CD4-positive, alpha-beta T cell (primary cell): ENCODE measurements at regions not wholly inside any gene's neighbourhood (a gene's known extent, or its start where the extent isn't known, plus 50 kb on each side); places are given as distances from the start of the nearest gene placed in this dataset.

ENCODE experiments used
- ATAC-seq: fragments of 200-7000 bp; cut with Tn5 transposase; one replicate; pipeline ENCODE4 v1.10.0; 2022; ENCODE audit warnings: mild to moderate bottlenecking; ENCODE audit not compliant: poor library complexity
- CTCF ChIA-PET: fragments of 350-600 bp; sonication (Branson Sonifier 250); formaldehyde crosslinking; loops from one replicate; lab custom pipeline; 2021; ENCODE audit warnings: antibody characterized with exemption, inconsistent platforms; lab: Charles Lee
- POLR2A ChIA-PET: fragments of 350-600 bp; sonication (Branson Sonifier 250); formaldehyde crosslinking; loops from one replicate; lab custom pipeline; 2021; ENCODE audit warnings: antibody characterized with exemption, inconsistent platforms; lab: Charles Lee
- DNase-seq, 14 experiments: peaks; one replicate each; pipeline ENCODE4 v3.0.0-alpha.2; 2013 to 2020; ENCODE audit warnings: mixed read lengths in 2 of 14
- H3K27ac ChIP-seq, 2 donors: one replicate each; pipeline versions ENCODE4 v1.5.1 to v1.7.0; 2013; ENCODE audit warnings: low read length in 2 of 2, low read depth in 1 of 2, mild to moderate bottlenecking in 1 of 2
- H3K27me3 ChIP-seq, 2 experiments: 1 replicate in 1 of 2; 2 replicates in 1 of 2; pipeline versions ENCODE4 v1.6.1 to v1.7.0; 2013; ENCODE audit warnings: low read length in 2 of 2, control low read depth in 1 of 2, mild to moderate bottlenecking in 1 of 2, moderate library complexity in 1 of 2; ENCODE audit not compliant: insufficient read depth in 2 of 2, control insufficient read depth in 1 of 2
- H3K36me3 ChIP-seq: one replicate; pipeline ENCODE4 v1.6.1; 2013; ENCODE audit warnings: low read length, control low read depth; ENCODE audit not compliant: insufficient read depth
- H3K4me1 ChIP-seq: one replicate; pipeline ENCODE4 v1.6.1; 2013; ENCODE audit warnings: low read length, control low read depth; ENCODE audit not compliant: insufficient read depth
- H3K4me3 ChIP-seq: one replicate; pipeline ENCODE4 v1.5.1; 2013; ENCODE audit warnings: mild to moderate bottlenecking, low read length, moderate library complexity
- H3K9me3 ChIP-seq, 2 experiments: 1 replicate in 1 of 2; 2 replicates in 1 of 2; pipeline versions ENCODE4 v1.6.1 to v1.7.0; 2013; ENCODE audit warnings: low read length in 2 of 2, mild to moderate bottlenecking in 2 of 2, control low read depth in 1 of 2, moderate library complexity in 1 of 2; ENCODE audit not compliant: control insufficient read depth in 1 of 2, insufficient read depth in 1 of 2
- H3K27ac Mint-ChIP-seq: one replicate; pipeline ENCODE4 v1.8.0; 2020; ENCODE audit warnings: mixed read lengths
- H3K27me3 Mint-ChIP-seq: one replicate; pipeline ENCODE4 v1.8.0; 2021; ENCODE audit warnings: mixed read lengths
- H3K36me3 Mint-ChIP-seq: one replicate; pipeline ENCODE4 v1.8.0; 2021; ENCODE audit warnings: low read depth, mixed read lengths
- H3K4me1 Mint-ChIP-seq: one replicate; pipeline ENCODE4 v1.8.0; 2021; ENCODE audit warnings: low read depth, mixed read lengths
- H3K4me3 Mint-ChIP-seq: one replicate; pipeline ENCODE4 v1.8.0; 2020; ENCODE audit warnings: mild to moderate bottlenecking, mixed read lengths
- H3K9me3 Mint-ChIP-seq: one replicate; pipeline ENCODE4 v1.8.0; 2020; ENCODE audit warnings: mixed read lengths
- CTCF ChIP-seq: fragments of 200-600 bp; IDR thresholded peaks from one replicate; pipeline ENCODE4 v1.8.0; 2022; ENCODE audit warnings: antibody characterized with exemption, mild to moderate bottlenecking
- intact Hi-C, 2 experiments: fragments of 100-400 bp; cut with DNase I in 1 of 2; cut with micrococcal nuclease in 1 of 2; formaldehyde crosslinking; loops; one replicate each; pipeline versions ENCODE4 v1.15.1 to v1.9.0; 2023 to 2025; cut with DNase I, micrococcal nuclease

- Mint-ChIP-seq H3K36me3 (no peaks in the 10 kb centered on the region), H3K27me3 (peaks cover 37% of the 10 kb centered on the region), H3K9me3 (no peaks in the 10 kb centered on the region), H3K4me1 (no peaks in the 10 kb centered on the region), H3K27ac (no peak overlapping the region), H3K4me3 (no peak overlapping the region)
- H3K27ac ChIP-seq: no peak overlapping the region
- H3K9me3 ChIP-seq: peaks cover 0 to 8% of the 10 kb centered on the region in 2 experiments
- CTCF ChIA-PET: interaction anchor here (0.9 kb wide), 1 partner anchor 31 kb away, joined by 3 read pairs; no protein-coding TSS in a partner anchor
- no peak overlapping the region for H3K4me3 ChIP-seq
- no peaks in the 10 kb centered on the region for H3K36me3 ChIP-seq
- ATAC-seq (no peak), DNase-seq (no peak)
- intact Hi-C loops: no loop called here
- TF ChIP-seq CTCF: no peak
- no peaks in the 10 kb centered on the region for H3K4me1 ChIP-seq
- POLR2A ChIA-PET: no interaction called here
- peaks cover 0 to 2% of the 10 kb centered on the region in 2 experiments for H3K27me3 ChIP-seq
Measured at GRCh38 chr15:98281130-98281529, 320.6 kb downstream of the ARRDC4 start.

GRCh38 chr15:98282656-98283332 is 322.3 kb downstream of the ARRDC4 start:
- DNase-seq (no peak), ATAC-seq (no peak)
- peaks cover 0 to 10% of the 10 kb centered on the region in 2 experiments for H3K9me3 ChIP-seq
- H3K27me3 Mint-ChIP-seq: peaks cover 35% of the 10 kb centered on the region
- no peak for TF ChIP-seq CTCF
- no peaks in the 10 kb centered on the region for H3K9me3 Mint-ChIP-seq
- ChIA-PET POLR2A (no interaction called here), CTCF (no interaction called here)
- no peak overlapping the region for H3K4me3 ChIP-seq
- no peak overlapping the region for H3K4me3 Mint-ChIP-seq
- no peak overlapping the region for H3K27ac Mint-ChIP-seq
- no peaks in the 10 kb centered on the region for H3K4me1 Mint-ChIP-seq
- no peaks in the 10 kb centered on the region for H3K36me3 ChIP-seq
- no peaks in the 10 kb centered on the region for H3K4me1 ChIP-seq
- peaks cover 0 to 2% of the 10 kb centered on the region in 2 experiments for H3K27me3 ChIP-seq
- intact Hi-C loops: no loop called here
- H3K27ac ChIP-seq: no peak overlapping the region
- no peaks in the 10 kb centered on the region for H3K36me3 Mint-ChIP-seq

GRCh38 chr15:98286200-98286599 is 325.7 kb downstream of the ARRDC4 start:
- Histone ChIP-seq H3K4me3 (no peak overlapping the region), H3K36me3 (no peaks in the 10 kb centered on the region), H3K27me3 (peaks cover 2 to 4% of the 10 kb centered on the region in 2 experiments), H3K9me3 (peaks cover 0 to 13% of the 10 kb centered on the region in 2 experiments), H3K27ac (no peak overlapping the region), H3K4me1 (no peaks in the 10 kb centered on the region)
- intact Hi-C loops: no loop called here
- Mint-ChIP-seq H3K4me3 (no peak overlapping the region), H3K27me3 (peaks cover 54% of the 10 kb centered on the region), H3K4me1 (no peaks in the 10 kb centered on the region), H3K9me3 (no peaks in the 10 kb centered on the region), H3K36me3 (no peaks in the 10 kb centered on the region), H3K27ac (no peak overlapping the region)
- TF ChIP-seq CTCF: no peak
- DNase-seq (no peak), ATAC-seq (no peak)
- POLR2A ChIA-PET: no interaction called here
- CTCF ChIA-PET: no interaction called here
